NT2/D1 (cell line): ENCODE measurements at regions not wholly inside any gene's neighbourhood (a gene's known extent, or its start where the extent isn't known, plus 50 kb on each side); places are given as distances from the start of the nearest gene placed in this dataset.

Source experiments
- SUZ12 ChIP-seq: IDR thresholded peaks from 2 replicates; pipeline ENCODE4 v1.6.1; 2011; ENCODE audit not compliant: insufficient read length, insufficient read depth; ENCODE audit errors: extremely low read depth
- ZNF274 ChIP-seq: IDR thresholded peaks from 2 replicates; pipeline ENCODE4 v1.6.1; 2011; ENCODE audit warnings: mild to moderate bottlenecking, low read depth, low read length

- TF ChIP-seq ZNF274 = no peak
- TF ChIP-seq SUZ12 = no peak
Observed at GRCh38 chr18:75687626-75688025, 260.1 kb upstream of the SMIM21 start.
